ENCODE measurements at regions not wholly inside any gene's neighbourhood (a gene's known extent, or its start where the extent isn't known, plus 50 kb on each side); places are given as distances from the start of the nearest gene placed in this dataset.
A peak's percentile ranks its signal among the peaks of the same experiment; 100 is the strongest.

DNA sequence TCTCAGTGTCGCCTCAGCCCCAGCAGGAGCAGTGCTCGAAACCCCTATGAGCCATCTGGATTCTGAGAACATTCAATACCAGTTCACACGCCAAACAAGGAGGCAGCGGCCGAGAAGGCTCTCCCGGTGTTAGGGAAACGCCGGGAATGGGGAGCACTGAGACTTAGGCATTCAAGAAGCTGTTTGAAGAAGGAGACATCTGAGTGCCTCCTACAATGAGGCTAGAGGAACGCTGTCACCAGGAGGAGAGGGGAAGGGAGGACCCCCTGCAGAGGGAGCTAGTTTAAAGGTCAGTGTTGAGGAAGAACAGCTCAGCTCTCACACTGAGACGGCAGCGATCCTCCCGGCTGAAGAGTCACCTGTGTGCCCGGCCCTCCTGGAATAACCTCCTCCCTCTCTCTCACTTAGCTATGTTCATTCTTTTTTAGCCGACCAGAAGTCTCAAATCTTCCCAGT is 69.9 kb downstream of the SERPINA3 start:
- DNase-seq, result no peak

DNA sequence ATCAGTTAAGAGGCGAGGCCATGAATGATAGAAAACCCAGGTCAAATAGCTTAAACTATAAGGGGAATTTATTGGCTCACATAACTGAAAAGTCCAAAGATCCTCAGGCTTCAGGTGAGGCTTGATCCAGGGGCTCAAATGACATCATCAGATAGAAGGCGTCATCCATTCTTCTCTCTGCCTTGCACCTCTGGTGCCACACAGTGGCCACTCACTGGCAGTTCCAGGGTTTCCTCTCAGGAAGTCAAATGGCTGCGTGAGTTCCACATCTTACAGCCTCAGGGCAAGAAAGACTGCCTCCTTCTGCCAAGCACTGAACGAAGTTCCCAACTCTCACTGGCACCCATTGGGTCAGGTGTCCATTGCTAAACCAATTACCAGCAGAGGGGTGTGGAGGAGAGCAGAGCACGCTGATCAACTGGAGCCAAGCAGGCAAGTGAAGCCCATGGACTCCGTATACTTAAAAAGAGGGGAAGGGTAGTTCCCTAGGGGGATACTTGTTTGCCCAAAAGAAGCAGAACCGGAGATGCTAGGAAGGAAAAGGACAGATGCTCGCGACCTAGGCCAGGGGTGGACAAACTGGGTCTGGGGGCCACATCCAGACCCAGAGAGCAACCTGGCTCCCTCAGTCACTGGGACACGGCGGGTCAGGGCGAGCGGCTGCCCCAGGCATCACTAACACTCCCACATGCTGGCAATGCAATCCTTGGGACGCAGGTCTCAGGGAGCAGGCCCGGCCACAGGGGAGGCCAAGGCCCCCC is 69.3 kb downstream of the SERPINA3 start:
- peak; percentile 7 for DNase-seq

DNA sequence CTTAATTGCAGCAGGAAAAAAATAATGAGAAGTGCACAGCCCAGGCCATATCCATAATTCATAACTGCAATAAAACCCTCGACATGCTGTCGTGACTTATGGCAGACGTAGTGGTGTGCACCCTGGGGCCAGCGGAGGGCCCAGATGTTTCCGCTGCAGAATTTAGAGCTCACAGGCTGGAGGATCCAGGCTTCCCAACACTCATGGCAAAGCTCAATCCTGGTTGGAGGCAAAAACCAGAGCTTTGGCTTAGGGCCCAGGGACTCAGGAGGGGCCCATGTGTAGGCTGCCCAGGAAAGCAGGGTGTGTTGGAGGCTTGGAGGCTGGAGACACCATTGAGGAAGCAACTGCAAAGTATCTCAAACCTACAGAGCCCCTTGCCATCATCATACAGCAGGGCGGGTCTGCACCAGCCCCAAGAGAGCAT is 68.7 kb downstream of the SERPINA3 start:
- DNase-seq, result no peak

DNA sequence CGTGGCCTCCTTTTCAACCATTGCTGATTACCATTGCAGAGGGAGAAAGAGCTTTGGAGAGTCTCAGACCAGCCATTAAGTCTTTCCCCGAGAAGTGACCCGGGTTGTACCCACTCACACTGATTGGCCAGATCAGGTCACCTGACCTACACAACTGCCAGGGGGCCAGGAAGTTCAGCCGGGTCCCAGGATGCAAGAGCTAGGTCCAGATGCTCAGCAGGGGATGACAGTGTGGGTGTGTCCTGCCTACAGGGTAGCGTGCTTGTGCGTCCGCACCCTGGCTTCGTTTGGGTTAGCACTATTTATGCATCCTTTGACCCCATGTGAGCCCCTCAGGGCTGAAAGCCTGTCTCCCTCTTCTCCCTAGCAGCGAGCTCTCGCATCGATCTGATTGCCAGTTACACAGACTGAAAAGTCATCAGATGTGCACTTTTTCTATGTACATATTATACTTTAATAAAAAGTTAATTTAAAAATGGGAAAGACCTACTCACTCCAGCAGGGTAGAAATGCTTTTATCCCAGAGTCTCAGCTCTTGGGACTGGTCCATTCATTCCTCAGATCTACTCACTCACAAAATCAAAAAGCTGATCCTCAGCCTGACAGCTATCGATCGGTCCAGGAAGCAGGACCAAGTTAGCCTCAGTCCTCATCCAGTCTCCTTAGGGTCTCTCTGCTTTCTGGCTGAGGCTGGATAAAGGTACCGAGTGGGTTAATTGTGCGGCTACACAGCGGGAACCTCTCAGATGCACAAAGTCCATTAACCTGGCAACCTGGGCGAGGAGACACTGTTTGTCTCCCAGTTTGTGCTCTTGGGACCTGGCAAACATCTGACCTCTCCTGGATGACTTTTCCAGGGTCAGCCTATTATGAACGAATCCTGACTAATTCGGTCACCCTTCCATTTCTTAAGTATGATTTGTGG is 68.0 kb downstream of the SERPINA3 start:
- no peak for DNase-seq

DNA sequence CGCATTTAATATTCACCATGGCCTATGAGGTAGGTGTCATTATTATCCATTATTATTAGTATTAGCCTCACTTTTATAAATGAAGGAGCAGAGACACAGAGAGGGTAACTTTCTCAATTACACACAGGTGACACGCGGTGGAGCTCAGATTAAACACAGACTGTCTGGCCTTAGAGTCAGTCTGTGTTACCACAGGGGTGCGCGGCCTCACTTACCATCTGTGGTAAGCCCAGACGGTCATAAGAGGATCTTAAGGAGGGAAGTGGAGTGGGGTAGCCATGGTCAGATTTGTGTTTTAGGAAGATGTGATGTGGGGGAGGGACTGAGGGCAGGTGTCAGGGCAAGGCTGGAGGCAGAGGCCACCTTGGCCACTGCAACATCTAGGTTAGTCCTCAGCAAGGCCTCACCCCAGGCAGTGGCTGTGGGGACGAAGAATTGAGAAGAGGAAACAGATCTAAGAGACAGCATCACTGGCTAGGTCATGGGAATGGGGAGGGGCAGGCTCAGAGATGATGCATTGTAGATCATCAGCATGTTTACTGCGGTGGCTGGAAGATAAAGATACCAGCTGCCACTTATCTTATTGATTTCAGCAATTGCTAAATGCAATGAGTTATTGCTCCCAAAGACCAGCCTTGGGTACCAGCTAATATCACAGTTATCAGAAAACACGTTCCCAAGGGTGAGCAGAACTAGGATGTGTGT is 67.1 kb downstream of the SERPINA3 start:
- no peak for DNase-seq

DNA sequence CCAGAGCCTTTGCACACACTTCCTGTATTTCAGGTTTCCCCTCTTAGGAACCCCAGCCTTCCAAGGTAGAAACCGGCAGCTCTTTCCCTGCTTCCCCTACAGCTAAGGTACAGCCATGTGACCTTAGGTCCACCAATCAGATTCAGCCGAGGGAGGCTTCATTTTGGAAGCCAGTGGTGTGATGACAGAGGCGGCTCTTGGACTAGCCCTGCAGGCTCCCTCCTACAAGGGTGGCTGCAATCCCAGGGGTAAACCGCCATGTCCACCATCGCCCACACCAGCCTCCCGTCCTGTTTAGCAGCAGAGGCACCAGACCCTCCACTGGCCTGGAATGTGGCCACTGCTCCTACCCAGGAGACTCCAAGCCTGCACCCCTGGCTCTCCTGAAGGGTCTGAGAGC is 65.6 kb downstream of the SERPINA3 start:
- DNase-seq, result no peak

DNA sequence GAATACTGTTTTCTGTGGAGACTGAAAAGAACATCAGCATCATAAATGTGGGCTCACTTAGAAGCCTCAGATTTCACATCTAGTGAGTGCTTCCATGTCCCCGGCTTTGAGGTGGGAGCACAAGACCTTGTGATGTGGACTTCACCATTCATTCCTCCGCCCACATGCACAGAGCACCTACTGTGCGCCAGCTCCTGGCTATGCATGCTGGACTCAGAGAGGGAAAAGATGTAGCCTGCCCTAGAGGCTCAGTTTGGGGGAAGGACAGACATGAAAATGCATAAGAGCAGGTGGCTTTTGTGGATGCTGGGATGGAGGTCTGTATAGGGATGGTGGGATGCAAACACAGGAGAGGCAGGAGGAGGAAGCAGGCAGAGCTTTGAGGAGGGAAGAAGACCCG is 65.0 kb downstream of the SERPINA3 start:
- no peak for DNase-seq

DNA sequence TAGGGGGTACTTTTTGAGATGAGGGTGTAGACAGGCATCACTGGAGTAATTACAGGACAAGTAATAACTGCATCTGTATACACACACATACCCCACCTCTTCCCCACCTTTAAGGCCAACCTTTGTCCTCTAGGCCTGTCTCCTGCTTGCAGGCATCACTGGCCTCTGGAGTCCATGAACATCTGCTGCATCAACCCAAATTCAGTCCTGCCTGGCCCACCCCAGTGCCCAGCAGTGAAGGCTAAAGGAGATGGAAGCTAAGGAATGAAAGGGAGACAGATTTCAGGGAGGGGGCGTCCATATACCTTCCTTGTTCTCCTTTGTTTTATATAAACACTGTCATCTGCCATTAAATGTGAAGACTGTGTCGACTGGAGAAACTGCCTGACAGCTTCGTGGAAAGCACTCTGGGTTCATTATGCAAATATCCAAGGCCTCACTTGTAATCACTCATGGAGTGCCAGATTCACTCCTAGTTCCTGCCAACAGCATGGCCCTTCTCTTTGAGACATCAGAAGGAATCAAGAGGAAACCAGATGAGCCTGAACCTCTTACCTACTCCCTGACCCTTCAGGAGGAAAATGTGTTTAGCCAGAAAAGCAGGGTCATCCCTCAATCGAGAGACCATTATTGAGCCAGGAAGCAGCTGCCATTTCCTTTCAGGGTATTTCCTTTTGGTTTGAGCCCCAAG is 64.4 kb downstream of the SERPINA3 start:
- DNase-seq, result no peak

DNA sequence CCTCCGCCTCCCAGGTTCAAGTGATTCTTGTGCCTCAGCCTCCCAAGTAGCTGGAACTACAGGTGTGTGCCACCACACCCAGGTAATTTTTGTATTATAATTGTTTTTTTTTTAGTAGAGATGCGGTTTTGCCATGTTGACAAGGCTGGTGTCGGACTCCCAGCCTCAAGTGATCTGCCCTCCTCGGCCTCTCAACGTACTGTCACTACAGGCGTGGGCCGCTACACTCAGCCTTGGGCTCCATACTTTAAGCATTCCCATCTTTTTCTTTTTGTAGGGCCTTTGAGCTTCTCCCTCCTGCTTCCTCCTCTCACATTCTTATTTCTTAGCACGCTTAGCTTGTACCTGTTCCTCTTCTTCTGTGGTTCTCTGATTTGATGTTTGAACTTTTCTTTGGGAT is 62.8 kb downstream of the SERPINA3 start:
- DNase-seq, result no peak

DNA sequence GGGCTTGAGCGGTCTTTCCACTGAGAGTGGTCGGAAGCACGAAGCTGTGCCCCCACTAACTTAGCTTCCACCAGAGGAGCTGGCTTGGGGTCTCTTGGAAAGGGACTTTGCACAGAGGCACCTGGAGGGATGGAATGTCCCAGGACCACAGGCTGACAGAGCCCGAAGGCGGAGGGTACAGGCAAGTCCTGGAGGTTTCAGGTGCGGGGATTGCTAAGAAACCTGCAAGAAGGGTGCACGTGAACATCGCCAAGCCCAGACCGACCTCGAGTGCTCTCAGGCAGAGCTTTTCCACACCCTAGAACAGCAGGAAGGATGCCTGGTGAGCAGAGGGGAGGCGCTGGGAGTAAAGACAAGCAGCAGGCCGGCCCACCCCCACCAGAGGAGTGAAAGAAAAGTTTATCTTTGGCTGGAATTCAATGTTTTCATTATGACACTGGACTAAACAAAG is 61.6 kb downstream of the SERPINA3 start:
- peak; percentile 1 for DNase-seq
